Neural cell (in vitro differentiated cells): ENCODE measurements at regions not wholly inside any gene's neighbourhood (a gene's known extent, or its start where the extent isn't known, plus 50 kb on each side); places are given as distances from the start of the nearest gene placed in this dataset.

Experiments
- H2AFZ ChIP-seq: fragments of 200-600, 300-800 bp; sonication (generic), shearing (Covaris generic); 2 replicates; pipeline ENCODE4 v1.6.0; 2014; ENCODE audit warnings: low read depth, mild to moderate bottlenecking, antibody characterized with exemption, low read length, moderate library complexity
- H3F3A ChIP-seq: fragments of 200-600 bp; shearing (Covaris generic); 2 replicates; pipeline ENCODE4 v1.6.1; 2016; ENCODE audit warnings: mild to moderate bottlenecking, moderate library complexity, mixed read lengths, antibody characterized with exemption, low read length; ENCODE audit not compliant: insufficient read depth, poor library complexity, severe bottlenecking
- H3K27ac ChIP-seq: fragments of 200-600, 300-800 bp; sonication (generic), shearing (Covaris generic); 2 replicates; pipeline ENCODE4 v1.5.1; 2014; ENCODE audit warnings: mild to moderate bottlenecking, low read length, moderate library complexity
- H3K27me3 ChIP-seq: fragments of 300-800, 200-600 bp; sonication (generic), shearing (Covaris generic); 2 replicates; pipeline ENCODE4 v1.6.0; 2014; ENCODE audit warnings: mild to moderate bottlenecking, low read depth, low read length, moderate library complexity; ENCODE audit not compliant: insufficient read depth
- H3K36me3 ChIP-seq: fragments of 300-800, 200-600 bp; sonication (generic), shearing (Covaris generic); 2 replicates; pipeline ENCODE4 v1.5.1; 2014; ENCODE audit warnings: mild to moderate bottlenecking, antibody characterized with exemption, low read length, moderate library complexity; ENCODE audit not compliant: insufficient read depth
- H3K4me2 ChIP-seq: fragments of 300-800, 200-600 bp; sonication (generic), shearing (Covaris generic); 2 replicates; pipeline ENCODE4 v1.6.0; 2014; ENCODE audit warnings: mild to moderate bottlenecking, low read length
- H3K4me3 ChIP-seq: fragments of 300-800, 200-600 bp; sonication (generic), shearing (Covaris generic); 2 replicates; pipeline ENCODE4 v1.5.1; 2014; ENCODE audit warnings: mild to moderate bottlenecking, low read length, moderate library complexity
- H3K79me2 ChIP-seq: fragments of 200-600 bp; shearing (Covaris generic); replicated peaks from 2 replicates; pipeline ENCODE4 v1.6.0; 2014; ENCODE audit warnings: mild to moderate bottlenecking, low read length, moderate library complexity; ENCODE audit not compliant: insufficient read depth
- H3K9ac ChIP-seq: fragments of 300-800, 200-600 bp; sonication (generic), shearing (Covaris generic); 2 replicates; pipeline ENCODE4 v1.6.1; 2016; ENCODE audit warnings: mild to moderate bottlenecking, low read length, mixed read lengths
- H3K9me2 ChIP-seq: fragments of 200-600 bp; shearing (Covaris generic); 2 replicates; pipeline ENCODE4 v1.6.1; 2016; ENCODE audit warnings: mild to moderate bottlenecking, low read length, mixed read lengths; ENCODE audit not compliant: insufficient read depth
- H3K9me3 ChIP-seq: fragments of 200-600, 300-800 bp; sonication (generic), shearing (Covaris generic); 2 replicates; pipeline ENCODE4 v1.6.1; 2016; ENCODE audit warnings: mild to moderate bottlenecking, mixed run types, low read length, moderate library complexity, mixed read lengths
- H4K20me1 ChIP-seq: fragments of 200-600 bp; shearing (Covaris generic); 2 replicates; pipeline ENCODE4 v1.6.1; 2016; ENCODE audit warnings: mild to moderate bottlenecking, mixed run types; ENCODE audit not compliant: insufficient read depth
- EP300 ChIP-seq: fragments of 450-650 bp; conservative IDR thresholded peaks from 2 replicates; pipeline ENCODE4 v1.6.1; 2014; ENCODE audit warnings: antibody characterized with exemption, mild to moderate bottlenecking, moderate library complexity; ENCODE audit not compliant: poor library complexity, severe bottlenecking
- EZH2 ChIP-seq: fragments of 200-600, 300-800 bp; shearing (Covaris generic), sonication (generic); IDR thresholded peaks from 2 replicates; pipeline ENCODE4 v1.6.1; 2014; ENCODE audit warnings: antibody characterized with exemption, low read length, borderline replicate concordance, mild to moderate bottlenecking; ENCODE audit not compliant: insufficient read depth, poor library complexity, severe bottlenecking
- MXI1 ChIP-seq: fragments of 450-650 bp; conservative IDR thresholded peaks from 2 replicates; pipeline ENCODE4 v1.6.1; 2014; ENCODE audit warnings: antibody characterized with exemption, mild to moderate bottlenecking; ENCODE audit not compliant: poor library complexity, severe bottlenecking
- POLR2AphosphoS5 ChIP-seq: IDR thresholded peaks from 2 replicates; pipeline ENCODE4 v1.6.1; 2012
- RAD21 ChIP-seq: fragments of 450-650 bp; conservative IDR thresholded peaks from 2 replicates; pipeline ENCODE4 v1.6.1; 2014; ENCODE audit warnings: antibody characterized with exemption, mild to moderate bottlenecking, moderate library complexity
- SMC3 ChIP-seq: fragments of 450-650 bp; conservative IDR thresholded peaks from 2 replicates; pipeline ENCODE4 v1.6.1; 2014; ENCODE audit warnings: antibody characterized with exemption, mild to moderate bottlenecking, moderate library complexity; ENCODE audit not compliant: poor library complexity
- TAF1 ChIP-seq: IDR thresholded peaks from 2 replicates; pipeline ENCODE4 v1.6.1; 2012; ENCODE audit warnings: low read depth
- small RNA-seq, 3 experiments: library from RNA; depleted of rRNA; stranded (forward); fragments of <200 nt; gene quantifications; one replicate each; pipeline ENCODE3, GENCODE V24; 2012
- TF ChIP-seq, protein P1 (sequence below): IDR thresholded peaks from 2 replicates; pipeline ENCODE4 v1.6.1; 2012; ENCODE audit warnings: borderline replicate concordance
- TF ChIP-seq, protein P2 (sequence below): fragments of 450-650 bp; IDR thresholded peaks from 2 replicates; pipeline ENCODE4 v1.5.1; 2014; ENCODE audit warnings: antibody characterized with exemption, mild to moderate bottlenecking, moderate library complexity; ENCODE audit not compliant: poor library complexity, severe bottlenecking

DNA sequence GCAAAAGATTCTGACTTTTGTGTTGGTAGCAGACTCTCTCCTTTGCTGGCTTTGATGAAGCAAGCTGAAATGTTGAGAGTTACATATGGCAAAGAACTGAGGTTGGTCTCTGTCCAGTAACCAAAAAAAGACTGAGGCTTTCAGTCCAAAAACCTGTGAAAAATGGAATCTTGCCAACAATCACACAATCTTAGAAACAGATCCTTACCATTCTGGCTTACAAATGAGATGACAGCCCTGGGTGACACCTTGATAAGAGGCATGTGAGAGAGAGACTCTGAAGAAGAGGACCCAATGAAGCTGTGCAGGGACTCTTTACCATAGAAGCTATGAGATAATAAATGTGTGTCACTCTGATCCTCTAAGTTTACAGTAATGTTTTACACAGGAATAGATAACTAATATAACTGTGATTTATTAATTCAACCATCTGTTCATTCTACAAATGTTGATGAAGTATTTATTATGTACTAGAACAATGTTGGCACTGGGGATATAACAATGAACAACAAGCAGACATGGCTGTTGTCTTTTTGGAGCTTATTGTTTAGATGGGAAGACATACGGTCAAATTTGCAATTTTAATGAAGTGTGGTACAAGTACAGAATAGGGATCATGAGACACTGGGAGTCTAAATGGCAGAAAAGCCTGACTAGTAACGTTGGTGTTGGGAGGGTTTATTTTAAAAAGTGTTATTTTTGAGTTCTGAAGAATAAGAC, 251.0 kb downstream of the OLFM3 start:
- H3K9me2 ChIP-seq: no peaks in the 10 kb centered on the region
- no peak overlapping the region for H3K27ac ChIP-seq
- no peaks in the 10 kb centered on the region for H4K20me1 ChIP-seq
- H3K79me2 ChIP-seq: no peaks in the 10 kb centered on the region
- H3K9ac ChIP-seq: no peak overlapping the region
- TF ChIP-seq, protein P1, sequence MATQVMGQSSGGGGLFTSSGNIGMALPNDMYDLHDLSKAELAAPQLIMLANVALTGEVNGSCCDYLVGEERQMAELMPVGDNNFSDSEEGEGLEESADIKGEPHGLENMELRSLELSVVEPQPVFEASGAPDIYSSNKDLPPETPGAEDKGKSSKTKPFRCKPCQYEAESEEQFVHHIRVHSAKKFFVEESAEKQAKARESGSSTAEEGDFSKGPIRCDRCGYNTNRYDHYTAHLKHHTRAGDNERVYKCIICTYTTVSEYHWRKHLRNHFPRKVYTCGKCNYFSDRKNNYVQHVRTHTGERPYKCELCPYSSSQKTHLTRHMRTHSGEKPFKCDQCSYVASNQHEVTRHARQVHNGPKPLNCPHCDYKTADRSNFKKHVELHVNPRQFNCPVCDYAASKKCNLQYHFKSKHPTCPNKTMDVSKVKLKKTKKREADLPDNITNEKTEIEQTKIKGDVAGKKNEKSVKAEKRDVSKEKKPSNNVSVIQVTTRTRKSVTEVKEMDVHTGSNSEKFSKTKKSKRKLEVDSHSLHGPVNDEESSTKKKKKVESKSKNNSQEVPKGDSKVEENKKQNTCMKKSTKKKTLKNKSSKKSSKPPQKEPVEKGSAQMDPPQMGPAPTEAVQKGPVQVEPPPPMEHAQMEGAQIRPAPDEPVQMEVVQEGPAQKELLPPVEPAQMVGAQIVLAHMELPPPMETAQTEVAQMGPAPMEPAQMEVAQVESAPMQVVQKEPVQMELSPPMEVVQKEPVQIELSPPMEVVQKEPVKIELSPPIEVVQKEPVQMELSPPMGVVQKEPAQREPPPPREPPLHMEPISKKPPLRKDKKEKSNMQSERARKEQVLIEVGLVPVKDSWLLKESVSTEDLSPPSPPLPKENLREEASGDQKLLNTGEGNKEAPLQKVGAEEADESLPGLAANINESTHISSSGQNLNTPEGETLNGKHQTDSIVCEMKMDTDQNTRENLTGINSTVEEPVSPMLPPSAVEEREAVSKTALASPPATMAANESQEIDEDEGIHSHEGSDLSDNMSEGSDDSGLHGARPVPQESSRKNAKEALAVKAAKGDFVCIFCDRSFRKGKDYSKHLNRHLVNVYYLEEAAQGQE: no peak
- TF ChIP-seq, protein P2, sequence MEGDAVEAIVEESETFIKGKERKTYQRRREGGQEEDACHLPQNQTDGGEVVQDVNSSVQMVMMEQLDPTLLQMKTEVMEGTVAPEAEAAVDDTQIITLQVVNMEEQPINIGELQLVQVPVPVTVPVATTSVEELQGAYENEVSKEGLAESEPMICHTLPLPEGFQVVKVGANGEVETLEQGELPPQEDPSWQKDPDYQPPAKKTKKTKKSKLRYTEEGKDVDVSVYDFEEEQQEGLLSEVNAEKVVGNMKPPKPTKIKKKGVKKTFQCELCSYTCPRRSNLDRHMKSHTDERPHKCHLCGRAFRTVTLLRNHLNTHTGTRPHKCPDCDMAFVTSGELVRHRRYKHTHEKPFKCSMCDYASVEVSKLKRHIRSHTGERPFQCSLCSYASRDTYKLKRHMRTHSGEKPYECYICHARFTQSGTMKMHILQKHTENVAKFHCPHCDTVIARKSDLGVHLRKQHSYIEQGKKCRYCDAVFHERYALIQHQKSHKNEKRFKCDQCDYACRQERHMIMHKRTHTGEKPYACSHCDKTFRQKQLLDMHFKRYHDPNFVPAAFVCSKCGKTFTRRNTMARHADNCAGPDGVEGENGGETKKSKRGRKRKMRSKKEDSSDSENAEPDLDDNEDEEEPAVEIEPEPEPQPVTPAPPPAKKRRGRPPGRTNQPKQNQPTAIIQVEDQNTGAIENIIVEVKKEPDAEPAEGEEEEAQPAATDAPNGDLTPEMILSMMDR: no peak
- TF ChIP-seq MXI1 (no peak), EP300 (no peak), POLR2AphosphoS5 (no peak), SMC3 (no peak), RAD21 (no peak), EZH2 (no peak), TAF1 (no peak)
- no peaks in the 10 kb centered on the region for H3K36me3 ChIP-seq
- no peak overlapping the region for H2AFZ ChIP-seq
- no peaks in the 10 kb centered on the region for H3K9me3 ChIP-seq
- no peaks in the 10 kb centered on the region for H3K27me3 ChIP-seq
- no peak overlapping the region for H3K4me3 ChIP-seq
- H3F3A ChIP-seq: no peaks in the 10 kb centered on the region
- no peak overlapping the region for H3K4me2 ChIP-seq

DNA sequence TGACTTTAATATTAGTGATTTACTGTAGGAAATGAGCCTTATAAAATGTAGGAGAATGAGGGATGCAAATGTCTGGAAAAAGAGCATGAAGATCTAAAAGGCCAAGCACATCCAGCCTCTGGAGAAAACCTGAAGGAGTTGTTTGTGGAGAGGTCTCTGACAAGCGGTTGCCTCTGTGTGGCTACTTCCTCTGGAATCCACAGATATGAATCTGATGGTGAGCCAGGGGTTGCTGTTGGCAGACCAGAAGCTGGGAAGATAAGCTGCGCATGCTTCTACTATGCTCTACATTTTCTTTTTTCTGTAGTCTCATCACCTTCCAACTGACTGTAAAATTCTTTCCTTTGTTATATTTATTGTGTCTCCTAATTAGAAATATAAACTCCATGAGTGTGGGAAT, 248.6 kb downstream of the OLFM3 start:
- no peaks in the 10 kb centered on the region for H3F3A ChIP-seq
- no peaks in the 10 kb centered on the region for H3K9me3 ChIP-seq
- H2AFZ ChIP-seq: no peak overlapping the region
- no peaks in the 10 kb centered on the region for H3K9me2 ChIP-seq
- no peak overlapping the region for H3K27ac ChIP-seq
- H3K9ac ChIP-seq: no peak overlapping the region
- no peak overlapping the region for H3K4me2 ChIP-seq
- H3K4me3 ChIP-seq: no peak overlapping the region
- TF ChIP-seq POLR2AphosphoS5 (no peak), MXI1 (no peak), TAF1 (no peak), EP300 (no peak)
- TF ChIP-seq, protein P2: no peak
- H3K36me3 ChIP-seq: no peaks in the 10 kb centered on the region
- no peaks in the 10 kb centered on the region for H4K20me1 ChIP-seq
- no peaks in the 10 kb centered on the region for H3K79me2 ChIP-seq
- no peaks in the 10 kb centered on the region for H3K27me3 ChIP-seq

Small RNA genes in the stretch of these regions (small RNA-seq; reads per million reads assigned to genes)
- 0 reads per million in 3 experiments for gene RNU6-965P
